ENCODE measurements at regions not wholly inside any gene's neighbourhood (a gene's known extent, or its start where the extent isn't known, plus 50 kb on each side); places are given as distances from the start of the nearest gene placed in this dataset.

- no peak overlapping the region for H3K27ac ChIP-seq (ENCODE audit: low read depth, low read length)
- H2AFZ ChIP-seq (ENCODE audit: insufficient read depth, low read length, poor library complexity), result no peak overlapping the region
- no peak overlapping the region for H3K14ac ChIP-seq (ENCODE audit: low read length)
- H3K4ac ChIP-seq (ENCODE audit: low read depth, low read length), result no peak overlapping the region
- H3K79me1 ChIP-seq (ENCODE audit: low read length), result no peaks in the 10 kb centered on the region
- no peak overlapping the region for H3K23ac ChIP-seq (ENCODE audit: low read length)
- H4K12ac ChIP-seq (ENCODE audit: low read depth, low read length), result no peak overlapping the region
- no peaks in the 10 kb centered on the region for H3K27me3 ChIP-seq (ENCODE audit: insufficient read depth, low read length)
- no peaks in the 10 kb centered on the region for H3K79me2 ChIP-seq (ENCODE audit: control insufficient read depth, insufficient read depth, low read length, poor library complexity)
- no peak overlapping the region for H2BK5ac ChIP-seq (ENCODE audit: low read depth, low read length, poor library complexity)
- no peak overlapping the region for H4K91ac ChIP-seq (ENCODE audit: low read depth, low read length)
- H3K4me2 ChIP-seq (ENCODE audit: low read length), result no peak overlapping the region
- no peaks in the 10 kb centered on the region for H3K36me3 ChIP-seq (ENCODE audit: control insufficient read depth in 1 of 2, insufficient read depth in 2 of 2, low read length in 2 of 2)
- no peak overlapping the region for H2BK12ac ChIP-seq (ENCODE audit: low read length)
- no peaks in the 10 kb centered on the region for H3K4me1 ChIP-seq (ENCODE audit: control insufficient read depth in 1 of 2, insufficient read depth in 2 of 2, low read length in 2 of 2)
- no peak overlapping the region for H3K4me3 ChIP-seq (ENCODE audit: low read depth, low read length)
- no peak overlapping the region for H3K18ac ChIP-seq (ENCODE audit: low read length)
- WGBS (ENCODE audit: extremely low coverage, insufficient coverage, insufficient read length), result no CpG with 5 or more reads among the region's 2 CpGs
- H2AK5ac ChIP-seq (ENCODE audit: low read length), result no peak overlapping the region
- no peak overlapping the region for H4K8ac ChIP-seq (ENCODE audit: low read depth, low read length)
- H3K9me3 ChIP-seq (ENCODE audit: insufficient read depth, low read depth, low read length), result no peaks in the 10 kb centered on the region
- no peak overlapping the region for H2BK120ac ChIP-seq (ENCODE audit: insufficient read depth, low read length, poor library complexity)
- no peak for DNase-seq
- no peak overlapping the region for H3K9ac ChIP-seq (ENCODE audit: low read length)
These were observed 1247.1 kb upstream of the TENM4 start for GRCh38 chr11:80687941-80688340.

- H3K79me1 ChIP-seq (ENCODE audit: low read length), result no peaks in the 10 kb centered on the region
- no peak overlapping the region for H3K4me2 ChIP-seq (ENCODE audit: low read length)
- no CpG with 5 or more reads among the region's 4 CpGs for WGBS (ENCODE audit: extremely low coverage, insufficient coverage, insufficient read length)
- no peak overlapping the region for H2AFZ ChIP-seq (ENCODE audit: insufficient read depth, low read length, poor library complexity)
- no peak overlapping the region for H3K4ac ChIP-seq (ENCODE audit: low read depth, low read length)
- H3K4me1 ChIP-seq (ENCODE audit: control insufficient read depth in 1 of 2, insufficient read depth in 2 of 2, low read length in 2 of 2), result no peaks in the 10 kb centered on the region
- H2BK12ac ChIP-seq (ENCODE audit: low read length), result no peak overlapping the region
- no peak overlapping the region for H3K23ac ChIP-seq (ENCODE audit: low read length)
- no peak overlapping the region for H3K27ac ChIP-seq (ENCODE audit: low read depth, low read length)
- H3K79me2 ChIP-seq (ENCODE audit: control insufficient read depth, insufficient read depth, low read length, poor library complexity), result no peaks in the 10 kb centered on the region
- H3K9ac ChIP-seq (ENCODE audit: low read length), result no peak overlapping the region
- no peak for DNase-seq
- H3K36me3 ChIP-seq (ENCODE audit: control insufficient read depth in 1 of 2, insufficient read depth in 2 of 2, low read length in 2 of 2), result no peaks in the 10 kb centered on the region
- no peak overlapping the region for H3K14ac ChIP-seq (ENCODE audit: low read length)
- H3K27me3 ChIP-seq (ENCODE audit: insufficient read depth, low read length), result no peaks in the 10 kb centered on the region
- H3K4me3 ChIP-seq (ENCODE audit: low read depth, low read length), result no peak overlapping the region
- no peak overlapping the region for H2BK5ac ChIP-seq (ENCODE audit: low read depth, low read length, poor library complexity)
- no peak overlapping the region for H2BK120ac ChIP-seq (ENCODE audit: insufficient read depth, low read length, poor library complexity)
- no peak overlapping the region for H3K18ac ChIP-seq (ENCODE audit: low read length)
- no peak overlapping the region for H4K91ac ChIP-seq (ENCODE audit: low read depth, low read length)
- no peak overlapping the region for H4K12ac ChIP-seq (ENCODE audit: low read depth, low read length)
- no peak overlapping the region for H4K8ac ChIP-seq (ENCODE audit: low read depth, low read length)
- no peak overlapping the region for H2AK5ac ChIP-seq (ENCODE audit: low read length)
- no peaks in the 10 kb centered on the region for H3K9me3 ChIP-seq (ENCODE audit: insufficient read depth, low read depth, low read length)
These were observed 1246.1 kb upstream of the TENM4 start for GRCh38 chr11:80686889-80687288.

GRCh38 chr11:80673566-80673965 lies 1232.7 kb upstream of the TENM4 start:
- Histone ChIP-seq H3K23ac (ENCODE audit: low read length) (no peak overlapping the region), H3K4me3 (ENCODE audit: low read depth, low read length) (no peak overlapping the region), H2AFZ (ENCODE audit: insufficient read depth, low read length, poor library complexity) (no peak overlapping the region), H2BK12ac (ENCODE audit: low read length) (no peak overlapping the region), H4K12ac (ENCODE audit: low read depth, low read length) (no peak overlapping the region), H3K4me2 (ENCODE audit: low read length) (no peak overlapping the region), H3K4me1 (ENCODE audit: control insufficient read depth in 1 of 2, insufficient read depth in 2 of 2, low read length in 2 of 2) (no peaks in the 10 kb centered on the region), H4K8ac (ENCODE audit: low read depth, low read length) (no peak overlapping the region), H3K4ac (ENCODE audit: low read depth, low read length) (no peak overlapping the region), H3K14ac (ENCODE audit: low read length) (no peak overlapping the region), H3K36me3 (ENCODE audit: control insufficient read depth in 1 of 2, insufficient read depth in 2 of 2, low read length in 2 of 2) (no peaks in the 10 kb centered on the region), H3K79me1 (ENCODE audit: low read length) (no peaks in the 10 kb centered on the region), H3K9me3 (ENCODE audit: insufficient read depth, low read depth, low read length) (no peaks in the 10 kb centered on the region), H2AK5ac (ENCODE audit: low read length) (no peak overlapping the region), H2BK5ac (ENCODE audit: low read depth, low read length, poor library complexity) (no peak overlapping the region), H3K18ac (ENCODE audit: low read length) (no peak overlapping the region), H3K79me2 (ENCODE audit: control insufficient read depth, insufficient read depth, low read length, poor library complexity) (no peaks in the 10 kb centered on the region), H3K27me3 (ENCODE audit: insufficient read depth, low read length) (no peaks in the 10 kb centered on the region), H4K91ac (ENCODE audit: low read depth, low read length) (no peak overlapping the region), H3K9ac (ENCODE audit: low read length) (no peak overlapping the region), H2BK120ac (ENCODE audit: insufficient read depth, low read length, poor library complexity) (no peak overlapping the region), H3K27ac (ENCODE audit: low read depth, low read length) (no peak overlapping the region)
- peak in 1 of 2 donors; percentile 18 for DNase-seq

GRCh38 chr11:80669620-80670019 lies 1228.8 kb upstream of the TENM4 start:
- Histone ChIP-seq H3K4me1 (ENCODE audit: control insufficient read depth in 1 of 2, insufficient read depth in 2 of 2, low read length in 2 of 2) (no peaks in the 10 kb centered on the region), H4K8ac (ENCODE audit: low read depth, low read length) (no peak overlapping the region), H3K79me2 (ENCODE audit: control insufficient read depth, insufficient read depth, low read length, poor library complexity) (no peaks in the 10 kb centered on the region), H3K14ac (ENCODE audit: low read length) (no peak overlapping the region), H3K4me3 (ENCODE audit: low read depth, low read length) (no peak overlapping the region), H3K27me3 (ENCODE audit: insufficient read depth, low read length) (no peaks in the 10 kb centered on the region), H3K4ac (ENCODE audit: low read depth, low read length) (no peak overlapping the region), H2BK5ac (ENCODE audit: low read depth, low read length, poor library complexity) (no peak overlapping the region), H2AK5ac (ENCODE audit: low read length) (no peak overlapping the region), H3K18ac (ENCODE audit: low read length) (no peak overlapping the region), H3K23ac (ENCODE audit: low read length) (no peak overlapping the region), H4K91ac (ENCODE audit: low read depth, low read length) (no peak overlapping the region), H3K9ac (ENCODE audit: low read length) (no peak overlapping the region), H3K4me2 (ENCODE audit: low read length) (no peak overlapping the region), H2AFZ (ENCODE audit: insufficient read depth, low read length, poor library complexity) (no peak overlapping the region), H3K9me3 (ENCODE audit: insufficient read depth, low read depth, low read length) (no peaks in the 10 kb centered on the region), H4K12ac (ENCODE audit: low read depth, low read length) (no peak overlapping the region), H3K36me3 (ENCODE audit: control insufficient read depth in 1 of 2, insufficient read depth in 2 of 2, low read length in 2 of 2) (no peaks in the 10 kb centered on the region), H3K27ac (ENCODE audit: low read depth, low read length) (no peak overlapping the region), H3K79me1 (ENCODE audit: low read length) (no peaks in the 10 kb centered on the region), H2BK120ac (ENCODE audit: insufficient read depth, low read length, poor library complexity) (no peak overlapping the region), H2BK12ac (ENCODE audit: low read length) (no peak overlapping the region)
- WGBS (ENCODE audit: extremely low coverage, insufficient coverage, insufficient read length), result no CpG with 5 or more reads among the region's 3 CpGs
- DNase-seq, result no peak

Measured in trophoblast cell (in vitro differentiated cells and primary cell).